IMR-90 (cell line): ENCODE measurements at regions not wholly inside any gene's neighbourhood (a gene's known extent, or its start where the extent isn't known, plus 50 kb on each side); places are given as distances from the start of the nearest gene placed in this dataset.

Source experiments
- ATAC-seq: fragments of 200-7000 bp; cut with Tn5 transposase; 2 replicates; pipeline ENCODE4 v1.9.1; 2020; ENCODE audit warnings: low read depth, mild to moderate bottlenecking, moderate library complexity
- BruUV-seq: library from RNA; stranded (reverse); fragments of 400-500 nt; replicated peaks from 2 replicates; lab custom pipeline; 2021; lab: Mats Ljungman, UMichigan
- CTCF ChIA-PET: fragments of 300-600 bp; formaldehyde crosslinking; extraction: SDS; loops from one replicate; lab custom pipeline; 2021; ENCODE audit warnings: antibody characterized with exemption; lab: Yijun Ruan, JAX
- POLR2A ChIA-PET: fragments of 300-600 bp; sonication (Branson Sonifier 250); formaldehyde crosslinking; loops from one replicate; lab custom pipeline; 2022; ENCODE audit warnings: antibody characterized with exemption; ENCODE audit not compliant: unreplicated experiment; lab: Charles Lee
- DNase-seq: peaks from one replicate; pipeline ENCODE4 v3.0.0; 2013
- H2AFZ ChIP-seq: replicated peaks from 2 replicates; pipeline ENCODE3; 2013; ENCODE audit warnings: low read length, mild to moderate bottlenecking; ENCODE audit not compliant: poor library complexity
- H2AK5ac ChIP-seq: 2 replicates; pipeline ENCODE4 v1.6.1; 2013; ENCODE audit warnings: low read depth, low read length, inconsistent platforms
- H2AK9ac ChIP-seq: replicated peaks from 2 replicates; pipeline ENCODE3; 2013; ENCODE audit warnings: mild to moderate bottlenecking, low read depth, low read length, moderate library complexity; ENCODE audit not compliant: poor library complexity
- H2BK120ac ChIP-seq: 2 replicates; pipeline ENCODE4 v1.6.1; 2013; ENCODE audit warnings: low read depth, low read length, inconsistent platforms
- H2BK15ac ChIP-seq: 3 replicates; pipeline ENCODE4 v1.6.1; 2013; ENCODE audit warnings: low read depth, low read length, inconsistent platforms
- H2BK20ac ChIP-seq: 2 replicates; pipeline ENCODE4 v1.6.1; 2013; ENCODE audit warnings: low read depth, mild to moderate bottlenecking, inconsistent platforms, low read length, moderate library complexity
- H2BK5ac ChIP-seq: 2 replicates; pipeline ENCODE4 v1.6.1; 2013; ENCODE audit warnings: mild to moderate bottlenecking, low read depth, low read length, inconsistent platforms; ENCODE audit not compliant: poor library complexity, severe bottlenecking
- H3K14ac ChIP-seq: replicated peaks from 2 replicates; pipeline ENCODE4 v1.6.1; 2013; ENCODE audit warnings: low read depth, low read length, inconsistent platforms
- H3K18ac ChIP-seq: 2 replicates; pipeline ENCODE4 v1.6.1; 2013; ENCODE audit warnings: low read depth, low read length, control low read depth
- H3K23ac ChIP-seq: 2 replicates; pipeline ENCODE4 v1.6.1; 2013; ENCODE audit warnings: low read depth, low read length, inconsistent platforms
- H3K27ac ChIP-seq: 2 replicates; pipeline ENCODE4 v1.5.1; 2013; ENCODE audit warnings: mild to moderate bottlenecking, control low read depth, low read length; ENCODE audit not compliant: insufficient read depth
- H3K27me3 ChIP-seq: 2 replicates; pipeline ENCODE4 v1.6.1; 2013; ENCODE audit warnings: low read length; ENCODE audit not compliant: control insufficient read depth, insufficient read depth
- H3K36me3 ChIP-seq: 2 replicates; pipeline ENCODE4 v1.6.1; 2013; ENCODE audit warnings: low read length, mixed read lengths; ENCODE audit not compliant: control insufficient read depth, insufficient read depth
- H3K4ac ChIP-seq: 2 replicates; pipeline ENCODE4 v1.6.1; 2013; ENCODE audit warnings: low read depth, low read length, inconsistent platforms
- H3K4me1 ChIP-seq: 2 replicates; pipeline ENCODE4 v1.6.1; 2013; ENCODE audit warnings: low read length, mixed read lengths; ENCODE audit not compliant: control insufficient read depth, insufficient read depth
- H3K4me2 ChIP-seq: 2 replicates; pipeline ENCODE4 v1.6.1; 2013; ENCODE audit warnings: low read depth, mild to moderate bottlenecking, control low read depth, low read length, moderate library complexity
- H3K4me3 ChIP-seq: 2 replicates; pipeline ENCODE4 v1.5.1; 2013; ENCODE audit warnings: low read depth, mild to moderate bottlenecking, control low read depth, low read length, moderate library complexity; ENCODE audit not compliant: insufficient read depth
- H3K56ac ChIP-seq: 2 replicates; pipeline ENCODE4 v1.6.1; 2013; ENCODE audit warnings: low read length, inconsistent platforms; ENCODE audit not compliant: insufficient read depth; ENCODE audit errors: extremely low read depth
- H3K79me1 ChIP-seq, 2 experiments: 2 replicates each; pipeline ENCODE4 v1.6.1; 2013; ENCODE audit warnings: low read length in 2 of 2, inconsistent platforms in 1 of 2, low read depth in 1 of 2
- H3K9ac ChIP-seq: 2 replicates; pipeline ENCODE4 v1.6.1; 2013; ENCODE audit warnings: low read depth, low read length, control low read depth
- H3K9me1 ChIP-seq: 2 replicates; pipeline ENCODE4 v1.6.1; 2013; ENCODE audit warnings: low read length, inconsistent platforms; ENCODE audit not compliant: insufficient read depth
- H3K9me3 ChIP-seq: 2 replicates; pipeline ENCODE4 v1.6.1; 2013; ENCODE audit warnings: low read length; ENCODE audit not compliant: control insufficient read depth, insufficient read depth
- H4K20me1 ChIP-seq: 2 replicates; pipeline ENCODE4 v1.6.1; 2013; ENCODE audit warnings: low read length, inconsistent platforms; ENCODE audit not compliant: insufficient read depth
- H4K5ac ChIP-seq: 2 replicates; pipeline ENCODE4 v1.6.1; 2013; ENCODE audit warnings: mild to moderate bottlenecking, low read depth, low read length, control low read depth
- H4K8ac ChIP-seq, 2 experiments: 2 replicates each; pipeline ENCODE4 v1.6.1; 2013; ENCODE audit warnings: low read depth in 2 of 2, low read length in 2 of 2, control low read depth in 1 of 2, inconsistent platforms in 1 of 2
- H4K91ac ChIP-seq: 2 replicates; pipeline ENCODE4 v1.6.1; 2013; ENCODE audit warnings: low read depth, low read length, inconsistent platforms; ENCODE audit not compliant: insufficient read depth
- BHLHE40 ChIP-seq: fragments of 150-350 bp; IDR thresholded peaks from 2 replicates; pipeline ENCODE4 v1.6.1; 2016; ENCODE audit warnings: mild to moderate bottlenecking, low read depth, low read length
- MAZ ChIP-seq: IDR thresholded peaks from 2 replicates; pipeline ENCODE4 v1.6.1; 2012; ENCODE audit warnings: low read depth, mild to moderate bottlenecking, low read length, improper control_type of control experiment, moderate library complexity, borderline replicate concordance
- MXI1 ChIP-seq: IDR thresholded peaks from 2 replicates; pipeline ENCODE4 v1.6.1; 2012; ENCODE audit warnings: low read depth, mild to moderate bottlenecking, low read length, moderate library complexity, borderline replicate concordance
- POLR2A ChIP-seq: IDR thresholded peaks from 2 replicates; pipeline ENCODE4 v1.6.1; 2012; ENCODE audit warnings: mild to moderate bottlenecking, low read depth, low read length
- RCOR1 ChIP-seq: IDR thresholded peaks from 2 replicates; pipeline ENCODE4 v1.6.1; 2012; ENCODE audit warnings: mild to moderate bottlenecking, low read length, improper control_type of control experiment; ENCODE audit not compliant: insufficient replicate concordance
- WGBS, 2 experiments: methylation state at CpG; one replicate each; pipeline versions ENCODE4 v1.1.5 to v1.1.7; 2013; ENCODE audit warnings: missing lambda C conversion rate in 2 of 2; ENCODE audit not compliant: insufficient read length in 1 of 2; ENCODE audit errors: extremely low coverage in 2 of 2; 5-methylcytosine and 5-hydroxymethylcytosine counted together
- dilution Hi-C: fragments of 300-500 bp; cut with HindIII; formaldehyde crosslinking; loops from one replicate; pipeline ENCODE4 v1.14.3; 2018; ENCODE audit warnings: low sequenced_read_pairs; ENCODE audit not compliant: unreplicated experiment
- in situ Hi-C: fragments of 300-500 bp; cut with MboI; formaldehyde crosslinking; loops from 3 replicates; pipeline ENCODE4 v1.14.3; 2019; ENCODE audit warnings: low sequenced_read_pairs, inconsistent platforms, mixed read lengths
- intact Hi-C: fragments of 100-400 bp; cut with micrococcal nuclease; formaldehyde crosslinking; loops from 2 replicates; pipeline ENCODE4 v1.10.0; 2022
- TF ChIP-seq, protein P1 (sequence below): fragments of 150-350 bp; IDR thresholded peaks from 2 replicates; pipeline ENCODE4 v1.6.1; 2017; ENCODE audit warnings: mild to moderate bottlenecking, antibody characterized with exemption, low read length, low read depth
- TF ChIP-seq, protein P2 (sequence below): conservative IDR thresholded peaks from 2 replicates; pipeline ENCODE4 v1.5.1; 2012; ENCODE audit warnings: mild to moderate bottlenecking, low read depth, low read length, improper control_type of control experiment
- TF ChIP-seq, protein P3 (sequence below): fragments of 150-350 bp; IDR thresholded peaks from 2 replicates; pipeline ENCODE4 v1.6.1; 2016; ENCODE audit warnings: low read depth, mild to moderate bottlenecking, low read length, moderate library complexity, borderline replicate concordance

DNA sequence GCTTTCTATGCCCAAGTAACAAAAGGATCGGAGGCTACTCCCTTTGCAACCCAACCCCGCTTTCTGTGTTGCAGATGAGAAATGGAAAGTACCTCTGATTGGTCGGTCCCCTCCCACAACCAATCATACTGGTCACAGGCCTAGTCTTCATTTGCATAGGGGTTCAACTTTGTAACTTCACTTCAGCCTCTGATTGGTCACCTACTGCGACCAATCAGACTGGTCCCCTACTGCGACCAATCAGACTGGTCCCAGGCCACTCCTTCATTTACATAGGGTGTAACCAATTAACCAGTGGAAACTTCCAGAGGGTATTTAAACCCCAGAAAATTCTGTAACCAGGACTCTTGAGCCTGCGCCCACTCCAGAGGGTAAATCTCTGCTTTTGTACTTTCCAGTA is 906.4 kb upstream of the TMEM132C start:
- Histone ChIP-seq H3K36me3 (no peaks in the 10 kb centered on the region), H2AK9ac (no peak overlapping the region), H2BK15ac (no peak overlapping the region), H3K23ac (no peak overlapping the region), H4K91ac (no peak overlapping the region), H3K9ac (no peak overlapping the region), H3K56ac (no peak overlapping the region), H3K4me1 (no peaks in the 10 kb centered on the region), H3K27ac (no peak overlapping the region), H3K4ac (no peak overlapping the region), H3K79me1 (no peaks in the 10 kb centered on the region), H3K9me3 (peaks cover 2% of the 10 kb centered on the region; the same call in 1 of the 2 replicates), H4K20me1 (no peaks in the 10 kb centered on the region), H3K4me3 (no peak overlapping the region), H3K14ac (no peak overlapping the region), H4K8ac (no peak overlapping the region), H3K18ac (no peak overlapping the region), H3K27me3 (no peaks in the 10 kb centered on the region), H2AK5ac (no peak overlapping the region), H2BK5ac (no peak overlapping the region), H2BK120ac (no peak overlapping the region), H3K4me2 (no peak overlapping the region), H2BK20ac (no peak overlapping the region), H2AFZ (no peak overlapping the region), H3K9me1 (no peaks in the 10 kb centered on the region), H4K5ac (no peak overlapping the region)
- ATAC-seq, result no peak
- CTCF ChIA-PET, result no interaction called here
- BruUV-seq, result no TSS peak
- no CpG with 5 or more reads among the region's 6 CpGs for WGBS, 2 experiments
- dilution Hi-C loops (no loop called here), intact Hi-C loops (loop anchor here (5.0 kb wide), 1 partner anchor 1623 kb away; no protein-coding TSS in a partner anchor), in situ Hi-C loops (no loop called here)
- TF ChIP-seq, protein P1, sequence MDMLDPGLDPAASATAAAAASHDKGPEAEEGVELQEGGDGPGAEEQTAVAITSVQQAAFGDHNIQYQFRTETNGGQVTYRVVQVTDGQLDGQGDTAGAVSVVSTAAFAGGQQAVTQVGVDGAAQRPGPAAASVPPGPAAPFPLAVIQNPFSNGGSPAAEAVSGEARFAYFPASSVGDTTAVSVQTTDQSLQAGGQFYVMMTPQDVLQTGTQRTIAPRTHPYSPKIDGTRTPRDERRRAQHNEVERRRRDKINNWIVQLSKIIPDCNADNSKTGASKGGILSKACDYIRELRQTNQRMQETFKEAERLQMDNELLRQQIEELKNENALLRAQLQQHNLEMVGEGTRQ, result no peak
- TF ChIP-seq RCOR1, result no peak
- TF ChIP-seq POLR2A, result no peak
- TF ChIP-seq, protein P2, sequence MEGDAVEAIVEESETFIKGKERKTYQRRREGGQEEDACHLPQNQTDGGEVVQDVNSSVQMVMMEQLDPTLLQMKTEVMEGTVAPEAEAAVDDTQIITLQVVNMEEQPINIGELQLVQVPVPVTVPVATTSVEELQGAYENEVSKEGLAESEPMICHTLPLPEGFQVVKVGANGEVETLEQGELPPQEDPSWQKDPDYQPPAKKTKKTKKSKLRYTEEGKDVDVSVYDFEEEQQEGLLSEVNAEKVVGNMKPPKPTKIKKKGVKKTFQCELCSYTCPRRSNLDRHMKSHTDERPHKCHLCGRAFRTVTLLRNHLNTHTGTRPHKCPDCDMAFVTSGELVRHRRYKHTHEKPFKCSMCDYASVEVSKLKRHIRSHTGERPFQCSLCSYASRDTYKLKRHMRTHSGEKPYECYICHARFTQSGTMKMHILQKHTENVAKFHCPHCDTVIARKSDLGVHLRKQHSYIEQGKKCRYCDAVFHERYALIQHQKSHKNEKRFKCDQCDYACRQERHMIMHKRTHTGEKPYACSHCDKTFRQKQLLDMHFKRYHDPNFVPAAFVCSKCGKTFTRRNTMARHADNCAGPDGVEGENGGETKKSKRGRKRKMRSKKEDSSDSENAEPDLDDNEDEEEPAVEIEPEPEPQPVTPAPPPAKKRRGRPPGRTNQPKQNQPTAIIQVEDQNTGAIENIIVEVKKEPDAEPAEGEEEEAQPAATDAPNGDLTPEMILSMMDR, result no peak
- no peak for TF ChIP-seq MAZ
- TF ChIP-seq BHLHE40, result no peak
- no peak for TF ChIP-seq MXI1
- TF ChIP-seq, protein P3, sequence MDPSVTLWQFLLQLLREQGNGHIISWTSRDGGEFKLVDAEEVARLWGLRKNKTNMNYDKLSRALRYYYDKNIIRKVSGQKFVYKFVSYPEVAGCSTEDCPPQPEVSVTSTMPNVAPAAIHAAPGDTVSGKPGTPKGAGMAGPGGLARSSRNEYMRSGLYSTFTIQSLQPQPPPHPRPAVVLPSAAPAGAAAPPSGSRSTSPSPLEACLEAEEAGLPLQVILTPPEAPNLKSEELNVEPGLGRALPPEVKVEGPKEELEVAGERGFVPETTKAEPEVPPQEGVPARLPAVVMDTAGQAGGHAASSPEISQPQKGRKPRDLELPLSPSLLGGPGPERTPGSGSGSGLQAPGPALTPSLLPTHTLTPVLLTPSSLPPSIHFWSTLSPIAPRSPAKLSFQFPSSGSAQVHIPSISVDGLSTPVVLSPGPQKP, result no peak
- DNase-seq, result no peak
- POLR2A ChIA-PET, result no interaction called here
